HEK293T (cell line): ENCODE measurements at regions not wholly inside any gene's neighbourhood (a gene's known extent, or its start where the extent isn't known, plus 50 kb on each side); places are given as distances from the start of the nearest gene placed in this dataset.

Experiments
- CTCF ChIA-PET: fragments of 350-600 bp; formaldehyde crosslinking; extraction: SDS; loops from one replicate; lab custom pipeline; 2021; ENCODE audit warnings: antibody characterized with exemption, inconsistent platforms; lab: Yijun Ruan, JAX
- POLR2A ChIA-PET: fragments of 350-600 bp; formaldehyde crosslinking; extraction: SDS; loops from one replicate; lab custom pipeline; 2020; ENCODE audit warnings: antibody characterized with exemption, inconsistent platforms; lab: Yijun Ruan, JAX
- DNase-seq: peaks from one replicate; pipeline ENCODE4 v3.0.0; 2012; ENCODE audit warnings: mixed read lengths; ENCODE audit errors: extremely low spot score
- ARNT ChIP-seq: fragments of 450-650 bp; IDR thresholded peaks from 2 replicates; pipeline ENCODE4 v1.6.1; 2017; ENCODE audit warnings: mild to moderate bottlenecking
- BHLHE40 ChIP-seq: fragments of 450-650 bp; IDR thresholded peaks from 2 replicates; pipeline ENCODE4 v1.6.1; 2016; ENCODE audit warnings: mild to moderate bottlenecking, moderate library complexity, borderline replicate concordance
- CTBP1 ChIP-seq: fragments of 450-650 bp; IDR thresholded peaks from 2 replicates; pipeline ENCODE4 v1.6.1; 2016; ENCODE audit warnings: borderline replicate concordance
- ELF4 ChIP-seq: fragments of 450-650 bp; IDR thresholded peaks from 2 replicates; pipeline ENCODE4 v1.6.1; 2017; ENCODE audit warnings: antibody characterized with exemption
- FOXA1 ChIP-seq: fragments of 450-650 bp; IDR thresholded peaks from 2 replicates; pipeline ENCODE4 v1.6.1; 2016; ENCODE audit warnings: mild to moderate bottlenecking
- FOXK2 ChIP-seq: fragments of 450-650 bp; IDR thresholded peaks from 2 replicates; pipeline ENCODE4 v1.6.1; 2016; ENCODE audit warnings: mild to moderate bottlenecking
- FOXM1 ChIP-seq: fragments of 450-650 bp; IDR thresholded peaks from 2 replicates; pipeline ENCODE4 v1.6.1; 2017; ENCODE audit warnings: mild to moderate bottlenecking, borderline replicate concordance
- HDGF ChIP-seq: fragments of 450-650 bp; IDR thresholded peaks from 2 replicates; pipeline ENCODE4 v1.6.1; 2017; ENCODE audit warnings: antibody characterized with exemption, borderline replicate concordance
- L3MBTL2 ChIP-seq: fragments of 450-650 bp; conservative IDR thresholded peaks from 2 replicates; pipeline ENCODE4 v1.6.1; 2016; ENCODE audit warnings: mild to moderate bottlenecking
- LEF1 ChIP-seq: fragments of 450-650 bp; IDR thresholded peaks from 2 replicates; pipeline ENCODE4 v1.6.1; 2017; ENCODE audit warnings: mild to moderate bottlenecking, borderline replicate concordance
- NFRKB ChIP-seq: fragments of 450-650 bp; IDR thresholded peaks from 2 replicates; pipeline ENCODE4 v1.6.1; 2016; ENCODE audit warnings: mild to moderate bottlenecking, moderate library complexity
- PKNOX1 ChIP-seq: fragments of 450-650 bp; IDR thresholded peaks from 2 replicates; pipeline ENCODE4 v1.6.1; 2016
- SP1 ChIP-seq: fragments of 450-650 bp; IDR thresholded peaks from 2 replicates; pipeline ENCODE4 v1.6.1; 2017
- SUZ12 ChIP-seq: fragments of 450-650 bp; IDR thresholded peaks from 2 replicates; pipeline ENCODE4 v1.6.1; 2016; ENCODE audit warnings: mild to moderate bottlenecking
- TARDBP ChIP-seq: fragments of 450-650 bp; IDR thresholded peaks from 2 replicates; pipeline ENCODE4 v1.6.1; 2016
- ZNF384 ChIP-seq: fragments of 450-650 bp; IDR thresholded peaks from 2 replicates; pipeline ENCODE4 v1.6.1; 2016

- ChIA-PET POLR2A (no interaction called here), CTCF (no interaction called here)
- DNase-seq = peak; percentile 33
- TF ChIP-seq SUZ12 (no peak), L3MBTL2 (no peak), TARDBP (no peak), FOXK2 (no peak), FOXA1 (no peak), CTBP1 (no peak), SP1 (no peak), ZNF384 (no peak), FOXM1 (no peak), LEF1 (no peak), ELF4 (no peak), NFRKB (no peak), BHLHE40 (no peak), PKNOX1 (no peak), HDGF (no peak), ARNT (no peak)
These were observed 94.1 kb downstream of the CLDN17 start for GRCh38 chr21:30072496-30072895.

- TF ChIP-seq FOXM1 = no peak
- TF ChIP-seq FOXK2 = no peak
- no peak for TF ChIP-seq PKNOX1
- no peak for TF ChIP-seq SP1
- no peak for TF ChIP-seq FOXA1
- TF ChIP-seq BHLHE40 = no peak
- TF ChIP-seq CTBP1 = no peak
- no peak for TF ChIP-seq SUZ12
- no peak for DNase-seq
- POLR2A ChIA-PET = no interaction called here
- CTCF ChIA-PET = interaction anchor here (0.7 kb wide), 1 partner anchor 14 kb away, joined by 3 read pairs; no protein-coding TSS in a partner anchor
These were observed 107.7 kb downstream of the CLDN17 start for GRCh38 chr21:30058928-30059327.

- DNase-seq = no peak
- TF ChIP-seq BHLHE40 (no peak), FOXA1 (no peak), CTBP1 (no peak), FOXM1 (no peak)
- CTCF ChIA-PET = no interaction called here
- POLR2A ChIA-PET = no interaction called here
These were observed 109.5 kb downstream of the CLDN17 start for GRCh38 chr21:30057108-30057507.

- CTCF ChIA-PET = no interaction called here
- POLR2A ChIA-PET = no interaction called here
- TF ChIP-seq BHLHE40 = no peak
These were observed 108.8 kb upstream of the GRIK1 start for GRCh38 chr21:30048570-30048969.

GRCh38 chr21:30044447-30045064 lies 104.8 kb upstream of the GRIK1 start:
- CTCF ChIA-PET = interaction anchor here (1.3 kb wide), 2 partner anchors 15 to 683 kb away, joined by 3 read pairs; no protein-coding TSS in a partner anchor
- DNase-seq = peak; percentile 12

More at GRCh38 chr21:30048570-30048969, 108.8 kb upstream of the GRIK1 start:
- no peak for DNase-seq

GRCh38 chr21:30042443-30042842 lies 102.6 kb upstream of the GRIK1 start:
- POLR2A ChIA-PET = no interaction called here
- CTCF ChIA-PET = no interaction called here
- TF ChIP-seq PKNOX1 = no peak
- no peak for TF ChIP-seq BHLHE40
- no peak for DNase-seq

More at GRCh38 chr21:30044447-30045064, 104.8 kb upstream of the GRIK1 start:
- POLR2A ChIA-PET = no interaction called here
- no peak for TF ChIP-seq TARDBP
- no peak for TF ChIP-seq BHLHE40
- TF ChIP-seq SUZ12 = no peak
- no peak for TF ChIP-seq PKNOX1
- no peak for TF ChIP-seq CTBP1
- no peak for TF ChIP-seq FOXM1
- TF ChIP-seq ZNF384 = no peak
- TF ChIP-seq ELF4 = no peak

- ChIA-PET CTCF (no interaction called here), POLR2A (no interaction called here)
- TF ChIP-seq LEF1 = no peak
- TF ChIP-seq NFRKB = no peak
- TF ChIP-seq PKNOX1 = no peak
- TF ChIP-seq FOXA1 = no peak
- no peak for TF ChIP-seq TARDBP
- no peak for TF ChIP-seq L3MBTL2
- no peak for TF ChIP-seq ARNT
- no peak for TF ChIP-seq BHLHE40
- TF ChIP-seq ELF4 = no peak
- TF ChIP-seq CTBP1 = no peak
- no peak for DNase-seq
These were observed 93.6 kb upstream of the GRIK1 start for GRCh38 chr21:30033441-30033840.
